ENCODE measurements at regions not wholly inside any gene's neighbourhood (a gene's known extent, or its start where the extent isn't known, plus 50 kb on each side); places are given as distances from the start of the nearest gene placed in this dataset.

DNA sequence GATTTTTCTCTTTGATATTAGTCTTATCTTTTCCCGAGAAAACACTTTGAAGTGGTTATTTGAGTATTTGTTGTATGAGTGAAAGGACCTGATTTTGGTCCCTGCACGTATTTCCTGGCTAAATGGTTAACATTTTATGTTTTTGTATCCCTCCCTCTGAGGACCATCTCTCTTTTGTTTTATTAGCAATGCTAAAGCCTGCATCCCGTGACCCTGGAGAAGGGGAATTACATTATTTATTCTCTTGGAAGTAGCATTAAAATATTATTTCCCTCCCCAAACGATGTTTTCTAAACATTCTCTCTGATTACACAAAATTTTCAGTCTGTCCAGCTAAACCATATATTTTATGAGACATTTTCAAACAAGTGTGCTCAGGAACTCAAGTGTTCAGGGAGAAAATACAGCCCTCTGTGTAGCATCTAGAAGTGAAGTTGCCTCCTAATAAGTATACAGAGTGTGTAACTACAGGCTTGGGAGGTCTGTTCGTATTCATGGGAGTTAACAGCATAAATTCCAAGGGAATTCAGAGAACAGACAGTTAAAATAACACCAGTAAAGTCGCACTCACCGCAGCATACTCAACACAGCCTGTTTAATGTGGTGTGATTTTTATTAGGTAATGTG is 163.8 kb upstream of the NPVF start:
- DNase-seq (ENCODE audit: low read depth): peak; percentile 9
- H3K4me3 ChIP-seq (ENCODE audit: low read depth, low read length): no peak overlapping the region
- TF ChIP-seq, protein P1, sequence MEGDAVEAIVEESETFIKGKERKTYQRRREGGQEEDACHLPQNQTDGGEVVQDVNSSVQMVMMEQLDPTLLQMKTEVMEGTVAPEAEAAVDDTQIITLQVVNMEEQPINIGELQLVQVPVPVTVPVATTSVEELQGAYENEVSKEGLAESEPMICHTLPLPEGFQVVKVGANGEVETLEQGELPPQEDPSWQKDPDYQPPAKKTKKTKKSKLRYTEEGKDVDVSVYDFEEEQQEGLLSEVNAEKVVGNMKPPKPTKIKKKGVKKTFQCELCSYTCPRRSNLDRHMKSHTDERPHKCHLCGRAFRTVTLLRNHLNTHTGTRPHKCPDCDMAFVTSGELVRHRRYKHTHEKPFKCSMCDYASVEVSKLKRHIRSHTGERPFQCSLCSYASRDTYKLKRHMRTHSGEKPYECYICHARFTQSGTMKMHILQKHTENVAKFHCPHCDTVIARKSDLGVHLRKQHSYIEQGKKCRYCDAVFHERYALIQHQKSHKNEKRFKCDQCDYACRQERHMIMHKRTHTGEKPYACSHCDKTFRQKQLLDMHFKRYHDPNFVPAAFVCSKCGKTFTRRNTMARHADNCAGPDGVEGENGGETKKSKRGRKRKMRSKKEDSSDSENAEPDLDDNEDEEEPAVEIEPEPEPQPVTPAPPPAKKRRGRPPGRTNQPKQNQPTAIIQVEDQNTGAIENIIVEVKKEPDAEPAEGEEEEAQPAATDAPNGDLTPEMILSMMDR (conservative IDR thresholded peaks at IDR 0.05; ENCODE audit: low read depth, low read length): no peak

DNA sequence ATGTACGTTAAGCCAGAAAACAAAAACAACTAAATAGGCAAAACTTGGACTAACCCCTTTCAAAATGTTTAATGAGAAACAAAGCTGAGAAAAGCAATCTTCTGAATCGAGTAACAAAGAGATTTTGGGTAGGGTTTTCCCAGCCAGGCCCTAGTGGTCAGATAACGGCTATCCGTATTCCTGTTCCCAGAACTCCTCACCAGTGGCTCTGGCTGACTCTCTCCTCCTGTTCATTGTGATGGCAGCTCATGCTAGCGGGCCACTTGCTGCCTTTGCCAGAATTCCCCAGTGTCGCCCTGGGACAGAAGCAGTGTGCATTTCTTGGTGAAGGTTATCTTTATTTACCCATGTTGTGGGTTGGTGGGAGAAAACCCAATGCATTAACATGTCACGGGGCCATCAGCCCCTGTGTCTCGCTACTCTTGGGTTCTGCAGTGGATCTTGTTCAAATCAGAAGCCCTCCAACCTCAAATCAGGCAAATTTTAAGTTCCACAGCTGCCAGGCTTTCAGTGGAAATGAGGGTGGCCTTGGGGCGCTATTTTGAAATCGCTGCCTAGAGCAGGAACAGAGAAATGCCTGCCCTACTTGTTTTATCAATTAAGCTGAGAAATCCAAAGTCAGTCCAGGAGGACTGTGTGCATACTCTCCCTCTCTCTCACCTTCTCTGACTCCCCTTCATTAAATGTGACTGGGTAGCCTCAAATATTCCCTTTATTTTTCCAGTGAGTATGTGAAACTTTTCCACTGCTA is 164.5 kb upstream of the NPVF start:
- DNase-seq (ENCODE audit: low read depth): no peak
- TF ChIP-seq, protein P1 (conservative IDR thresholded peaks at IDR 0.05; ENCODE audit: low read depth, low read length): peak; percentile 12
- H3K4me3 ChIP-seq (ENCODE audit: low read depth, low read length): no peak overlapping the region

DNA sequence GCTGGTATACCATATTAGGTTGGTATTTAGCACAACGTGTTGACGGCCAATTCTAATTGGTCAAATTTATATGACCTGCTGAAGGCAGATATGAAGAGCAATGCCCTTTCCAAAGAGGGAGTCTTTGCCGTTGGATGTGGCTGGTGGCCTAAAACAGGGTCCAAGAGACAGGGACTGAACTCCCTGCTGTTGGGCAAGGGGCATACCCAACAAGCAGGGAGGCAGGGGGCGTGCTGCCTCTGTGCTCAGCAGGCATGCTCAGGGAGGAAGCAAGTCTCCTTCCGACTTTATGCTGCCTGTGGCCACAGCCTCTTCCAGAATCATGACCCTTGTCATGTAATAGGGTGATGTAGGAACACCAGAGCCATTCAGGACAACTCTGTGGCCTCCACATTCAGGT is 167.7 kb upstream of the NPVF start:
- no peak for DNase-seq (ENCODE audit: low read depth)
- TF ChIP-seq, protein P1 (conservative IDR thresholded peaks at IDR 0.05; ENCODE audit: low read depth, low read length): no peak
- H3K4me3 ChIP-seq (ENCODE audit: low read depth, low read length): no peak overlapping the region

DNA sequence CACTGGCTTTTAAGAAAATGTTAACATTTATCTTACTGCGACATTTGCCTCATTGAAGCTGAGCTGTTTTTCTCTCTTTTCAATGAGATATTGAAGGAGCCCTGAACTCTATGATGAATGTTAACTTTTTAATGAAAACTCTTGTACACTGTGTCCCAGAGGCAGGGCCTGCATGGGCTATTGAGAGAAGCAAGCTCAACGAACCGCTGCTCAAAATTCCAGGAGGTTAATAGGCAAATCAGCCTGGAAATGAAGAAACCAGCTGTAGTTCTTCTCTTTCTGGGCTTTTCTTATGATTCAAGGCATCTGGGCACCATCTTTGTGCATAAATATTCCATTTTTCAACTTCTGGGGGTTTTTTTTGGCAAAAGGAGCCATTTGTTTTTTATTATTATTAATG is 168.4 kb upstream of the NPVF start:
- no peak for DNase-seq (ENCODE audit: low read depth)
- no peak overlapping the region for H3K4me3 ChIP-seq (ENCODE audit: low read depth, low read length)
- TF ChIP-seq, protein P1 (conservative IDR thresholded peaks at IDR 0.05; ENCODE audit: low read depth, low read length): no peak

DNA sequence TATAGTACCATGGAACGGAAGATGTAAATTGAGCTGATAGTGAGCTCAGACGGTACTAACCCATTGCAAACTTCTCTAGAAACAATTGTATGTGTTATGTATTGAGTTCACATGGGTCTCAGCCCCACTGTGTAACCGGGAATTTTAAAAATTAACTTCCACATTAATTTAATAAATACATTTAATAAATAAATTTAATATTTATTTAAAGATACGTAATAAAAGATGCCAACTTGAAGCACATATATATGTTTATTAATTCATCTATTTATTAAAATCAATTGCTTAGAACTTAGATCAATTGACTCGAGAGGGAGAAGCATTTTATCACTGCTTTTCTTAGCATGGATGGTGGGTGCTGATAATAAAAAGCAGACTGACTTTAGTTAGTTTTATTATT is 170.1 kb upstream of the NPVF start:
- H3K4me3 ChIP-seq (ENCODE audit: low read depth, low read length): no peak overlapping the region
- TF ChIP-seq, protein P1 (conservative IDR thresholded peaks at IDR 0.05; ENCODE audit: low read depth, low read length): no peak
- no peak for DNase-seq (ENCODE audit: low read depth)

DNA sequence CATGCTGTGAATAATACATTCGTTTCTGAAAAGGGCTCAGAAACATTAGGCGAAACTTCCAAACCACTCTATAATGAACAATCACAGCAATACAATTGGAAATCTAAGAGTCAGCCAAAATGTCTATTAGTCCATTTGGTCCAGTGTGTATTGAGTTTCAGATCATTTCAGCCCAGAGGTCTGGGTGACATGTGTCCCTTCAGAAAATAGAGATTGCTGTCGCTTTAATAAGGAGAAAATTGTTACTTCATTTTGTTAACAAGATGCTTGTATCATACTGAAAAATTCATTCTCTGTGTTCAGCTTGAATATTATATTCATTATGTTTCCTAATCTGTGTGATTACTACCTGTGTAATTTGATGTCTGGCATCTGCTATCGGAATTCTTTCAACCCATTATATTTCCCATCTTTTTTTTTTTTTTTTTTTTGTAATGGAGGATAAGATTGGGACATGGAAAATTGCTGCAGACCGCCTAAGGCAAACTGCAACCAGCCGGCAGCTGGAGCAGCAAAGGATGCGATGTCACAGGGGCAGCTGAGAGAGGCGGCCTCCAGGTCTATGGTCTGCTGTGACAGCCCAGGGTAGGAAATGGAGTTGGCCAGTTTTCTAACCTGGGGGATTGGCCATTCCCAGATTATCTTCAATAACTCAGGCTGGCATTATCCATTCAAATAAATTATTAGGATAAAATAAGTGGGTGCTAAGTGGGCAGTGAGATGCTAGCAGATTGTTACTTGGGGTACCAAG is 170.9 kb upstream of the NPVF start:
- DNase-seq (ENCODE audit: low read depth): no peak
- no peak overlapping the region for H3K4me3 ChIP-seq (ENCODE audit: low read depth, low read length)
- TF ChIP-seq, protein P1 (conservative IDR thresholded peaks at IDR 0.05; ENCODE audit: low read depth, low read length): no peak

Data from choroid plexus epithelial cell (primary cell).